H1 (cell line): ENCODE measurements at regions not wholly inside any gene's neighbourhood (a gene's known extent, or its start where the extent isn't known, plus 50 kb on each side); places are given as distances from the start of the nearest gene placed in this dataset.

ENCODE experiments used
- CTCF ChIA-PET: fragments of 300-600 bp; sonication (Branson Sonifier 250); formaldehyde crosslinking; loops from one replicate; lab custom pipeline; 2021; ENCODE audit not compliant: partially characterized antibody; lab: Charles Lee
- POLR2A ChIA-PET: fragments of 300-600 bp; sonication (Branson Sonifier 250); formaldehyde crosslinking; loops from one replicate; lab custom pipeline; 2021; ENCODE audit warnings: inconsistent platforms; ENCODE audit not compliant: partially characterized antibody; lab: Charles Lee
- DNase-seq, 2 experiments: peaks; one replicate each; pipeline versions ENCODE4 v3.0.0 to v3.0.0-alpha.2; 2010 to 2022; ENCODE audit warnings: low spot score in 2 of 2, low read depth in 1 of 2, mixed read lengths in 1 of 2
- FAIRE-seq: peaks from 2 replicates; lab custom pipeline; 2011; peaks lifted over from hg19 to GRCh38; lab: Jason Lieb, UNC
- H2AFZ ChIP-seq: 2 replicates; pipeline ENCODE4 v1.8.1; 2012; ENCODE audit warnings: low read length, inconsistent platforms
- H2AK5ac ChIP-seq: 2 replicates; pipeline ENCODE4 v1.6.1; 2013; ENCODE audit warnings: low read depth, low read length
- H2BK120ac ChIP-seq: replicated peaks from 2 replicates; pipeline ENCODE3; 2013; ENCODE audit warnings: low read depth, low read length, inconsistent platforms
- H2BK12ac ChIP-seq: 2 replicates; pipeline ENCODE4 v1.6.1; 2013; ENCODE audit warnings: low read depth, low read length
- H2BK15ac ChIP-seq: 2 replicates; pipeline ENCODE4 v1.6.1; 2013; ENCODE audit warnings: low read length
- H2BK20ac ChIP-seq: 2 replicates; pipeline ENCODE4 v1.6.1; 2013; ENCODE audit warnings: low read length
- H2BK5ac ChIP-seq: 2 replicates; pipeline ENCODE4 v1.6.1; 2013; ENCODE audit warnings: low read depth, low read length
- H3K14ac ChIP-seq: 2 replicates; pipeline ENCODE4 v1.6.1; 2013; ENCODE audit warnings: inconsistent platforms; ENCODE audit not compliant: insufficient read length
- H3K18ac ChIP-seq: 2 replicates; pipeline ENCODE4 v1.6.1; 2013; ENCODE audit warnings: low read length; ENCODE audit errors: extremely low read depth
- H3K23ac ChIP-seq: 2 replicates; pipeline ENCODE4 v1.6.1; 2013; ENCODE audit warnings: inconsistent platforms; ENCODE audit not compliant: insufficient read length
- H3K23me2 ChIP-seq: 2 replicates; pipeline ENCODE4 v1.6.1; 2013; ENCODE audit warnings: low read depth, low read length
- H3K27ac ChIP-seq: 2 replicates; pipeline ENCODE4 v1.6.1; 2011; ENCODE audit warnings: low read depth, low read length, inconsistent platforms
- H3K27me3 ChIP-seq, 4 experiments: replicated peaks in 1 of 4; 1 replicate in 1 of 4; 2 replicates in 3 of 4; pipeline versions ENCODE4 v1.6.1 to v1.8.1; 2011 to 2013; ENCODE audit warnings: low read length in 3 of 4, mild to moderate bottlenecking in 3 of 4, inconsistent platforms in 2 of 4, mixed read lengths in 2 of 4, moderate library complexity in 1 of 4; ENCODE audit not compliant: control insufficient read depth in 3 of 4, insufficient read depth in 3 of 4; ENCODE audit errors: extremely low read depth in 1 of 4
- H3K36me3 ChIP-seq, 4 experiments: 2 replicates each; pipeline versions ENCODE4 v1.6.1 to v1.8.1; 2011 to 2013; ENCODE audit warnings: mild to moderate bottlenecking in 4 of 4, low read length in 3 of 4, moderate library complexity in 2 of 4, control low read depth in 1 of 4, inconsistent platforms in 1 of 4; ENCODE audit not compliant: insufficient read depth in 4 of 4, control insufficient read depth in 2 of 4
- H3K4ac ChIP-seq: replicated peaks from 2 replicates; pipeline ENCODE3; 2013; ENCODE audit warnings: low read length, low read depth, mixed read lengths, inconsistent platforms; ENCODE audit not compliant: insufficient read length
- H3K4me1 ChIP-seq, 4 experiments: replicated peaks in 1 of 4; 1 replicate in 1 of 4; 2 replicates in 3 of 4; pipeline versions ENCODE4 v1.6.1 to v1.8.1; 2011 to 2013; ENCODE audit warnings: low read length in 3 of 4, inconsistent platforms in 2 of 4, mixed read lengths in 1 of 4; ENCODE audit not compliant: insufficient read depth in 4 of 4, control insufficient read depth in 3 of 4
- H3K4me2 ChIP-seq, 2 experiments: 2 replicates each; pipeline versions ENCODE4 v1.6.1 to v1.8.1; 2011 to 2013; ENCODE audit warnings: low read depth in 2 of 2, low read length in 2 of 2, control low read depth in 1 of 2, inconsistent platforms in 1 of 2, mild to moderate bottlenecking in 1 of 2; ENCODE audit not compliant: insufficient read depth in 1 of 2
- H3K4me3 ChIP-seq, 4 experiments: fragments of 200-600, 300-600 bp in 1 of 4; sonication (generic), shearing (Covaris generic), sonication (Bioruptor Twin) in 1 of 4; 2 replicates each; pipeline versions ENCODE4 v1.5.1 to v1.8.1; 2011 to 2016; ENCODE audit warnings: low read length in 4 of 4, low read depth in 3 of 4, control low read depth in 2 of 4, inconsistent platforms in 2 of 4, mild to moderate bottlenecking in 2 of 4, mixed read lengths in 1 of 4, moderate library complexity in 1 of 4; ENCODE audit not compliant: insufficient read depth in 2 of 4; ENCODE audit errors: extremely low read depth in 1 of 4
- H3K56ac ChIP-seq: replicated peaks from 2 replicates; pipeline ENCODE3; 2013; ENCODE audit warnings: low read depth, mild to moderate bottlenecking, mixed read lengths, low read length, inconsistent platforms; ENCODE audit not compliant: insufficient read length
- H3K79me1 ChIP-seq: 2 replicates; pipeline ENCODE4 v1.6.1; 2013; ENCODE audit warnings: low read depth, low read length, control low read depth
- H3K79me2 ChIP-seq, 2 experiments: 2 replicates each; pipeline versions ENCODE4 v1.6.1 to v1.8.1; 2012 to 2013; ENCODE audit warnings: low read length in 2 of 2, mild to moderate bottlenecking in 2 of 2, inconsistent platforms in 1 of 2; ENCODE audit not compliant: insufficient read depth in 2 of 2, control insufficient read depth in 1 of 2
- H3K9ac ChIP-seq, 4 experiments: replicated peaks in 1 of 4; 1 replicate in 1 of 4; 2 replicates in 3 of 4; pipeline versions ENCODE4 v1.6.1 to v1.8.1; 2011 to 2013; ENCODE audit warnings: low read depth in 3 of 4, low read length in 3 of 4, control low read depth in 2 of 4, mild to moderate bottlenecking in 2 of 4, moderate library complexity in 2 of 4, inconsistent platforms in 1 of 4; ENCODE audit errors: extremely low read depth in 1 of 4
- H3K9me3 ChIP-seq, 2 experiments: 2 replicates each; pipeline versions ENCODE4 v1.6.1 to v1.8.1; 2012 to 2013; ENCODE audit warnings: mild to moderate bottlenecking in 2 of 2, moderate library complexity in 2 of 2, control low read depth in 1 of 2, inconsistent platforms in 1 of 2, low read depth in 1 of 2, low read length in 1 of 2, mixed read lengths in 1 of 2; ENCODE audit not compliant: insufficient read depth in 2 of 2
- H4K20me1 ChIP-seq, 2 experiments: replicated peaks in 1 of 2; 2 replicates each; pipeline versions ENCODE3 to v1.8.1; 2011 to 2013; ENCODE audit warnings: inconsistent platforms in 2 of 2, low read length in 2 of 2, mild to moderate bottlenecking in 1 of 2; ENCODE audit not compliant: insufficient read depth in 2 of 2, control insufficient read depth in 1 of 2
- H4K5ac ChIP-seq: 2 replicates; pipeline ENCODE4 v1.6.1; 2013; ENCODE audit warnings: low read length, low read depth, mixed read lengths, inconsistent platforms; ENCODE audit not compliant: insufficient read length
- H4K8ac ChIP-seq: 2 replicates; pipeline ENCODE4 v1.8.0; 2013; ENCODE audit warnings: mild to moderate bottlenecking, moderate library complexity, low read length, inconsistent platforms; ENCODE audit not compliant: insufficient read depth; ENCODE audit errors: extremely low read depth
- H4K91ac ChIP-seq: replicated peaks from 2 replicates; pipeline ENCODE3; 2013; ENCODE audit warnings: low read length, mixed read lengths, inconsistent platforms; ENCODE audit not compliant: insufficient read length
- BRCA1 ChIP-seq: IDR thresholded peaks from 2 replicates; pipeline ENCODE4 v1.6.1; 2012; ENCODE audit warnings: low read depth, low read length, improper control_type of control experiment
- CBX8 ChIP-seq: fragments of 300-800, 300-1000 bp; sonication (generic); IDR thresholded peaks from 2 replicates; pipeline ENCODE4 v1.7.1; 2016; ENCODE audit warnings: low read depth, low read length, borderline replicate concordance
- CEBPB ChIP-seq: IDR thresholded peaks from 2 replicates; pipeline ENCODE4 v1.6.1; 2012; ENCODE audit warnings: low read depth, low read length
- EP300 ChIP-seq, 2 experiments: IDR thresholded peaks; 1 replicate in 1 of 2; 2 replicates in 1 of 2; pipeline ENCODE4 v1.6.1; 2011 to 2012; ENCODE audit warnings: low read depth in 2 of 2, low read length in 2 of 2, mild to moderate bottlenecking in 2 of 2, borderline replicate concordance in 1 of 2, inconsistent platforms in 1 of 2, moderate library complexity in 1 of 2
- GTF2F1 ChIP-seq: IDR thresholded peaks from 2 replicates; pipeline ENCODE4 v1.6.1; 2012; ENCODE audit warnings: low read depth, low read length, improper control_type of control experiment, borderline replicate concordance
- POLR2AphosphoS5 ChIP-seq: IDR thresholded peaks from 2 replicates; pipeline ENCODE4 v1.6.1; 2011; ENCODE audit warnings: low read depth, low read length
- RFX5 ChIP-seq: IDR thresholded peaks from 2 replicates; pipeline ENCODE4 v1.6.1; 2011; ENCODE audit warnings: low read depth, low read length, improper control_type of control experiment, borderline replicate concordance
- SIN3A ChIP-seq, 2 experiments: IDR thresholded peaks in 1 of 2; conservative IDR thresholded peaks in 1 of 2; 2 replicates each; pipeline ENCODE4 v1.6.1; 2011 to 2012; ENCODE audit warnings: low read length in 2 of 2, improper control_type of control experiment in 1 of 2, low read depth in 1 of 2, mild to moderate bottlenecking in 1 of 2
- SIRT6 ChIP-seq: IDR thresholded peaks from one replicate; pipeline ENCODE4 v1.7.1; 2012; ENCODE audit warnings: low read length, inconsistent platforms
- SIX5 ChIP-seq: IDR thresholded peaks from 2 replicates; pipeline ENCODE4 v1.6.1; 2011; ENCODE audit warnings: mild to moderate bottlenecking, low read depth, low read length
- SP4 ChIP-seq: IDR thresholded peaks from 2 replicates; pipeline ENCODE4 v1.6.1; 2012; ENCODE audit warnings: low read length, inconsistent platforms
- SRF ChIP-seq: IDR thresholded peaks from 2 replicates; pipeline ENCODE4 v1.6.1; 2011; ENCODE audit warnings: mild to moderate bottlenecking, low read depth, low read length, moderate library complexity
- SUZ12 ChIP-seq: fragments of 200-600 bp; sonication (generic); IDR thresholded peaks from 2 replicates; pipeline ENCODE4 v1.6.1; 2012; ENCODE audit warnings: mild to moderate bottlenecking, inconsistent platforms, low read length, moderate library complexity, mixed read lengths
- TEAD4 ChIP-seq: IDR thresholded peaks from 2 replicates; pipeline ENCODE4 v1.6.1; 2012; ENCODE audit warnings: low read depth, low read length, inconsistent platforms, mixed read lengths
- USF2 ChIP-seq: IDR thresholded peaks from 2 replicates; pipeline ENCODE4 v1.6.1; 2011; ENCODE audit warnings: low read length, improper control_type of control experiment
- WGBS, 2 experiments: shearing (Covaris generic) in 1 of 2; methylation state at CpG; one replicate each; pipeline versions ENCODE4 v1.1.6 to v1.1.7; 2013 to 2015; ENCODE audit warnings: low lambda C conversion rate in 2 of 2, mixed read lengths in 2 of 2, inconsistent platforms in 1 of 2, low coverage in 1 of 2, missing lambda C conversion rate in 1 of 2; ENCODE audit not compliant: insufficient replicate concordance in 2 of 2, insufficient coverage in 1 of 2, insufficient read length in 1 of 2; ENCODE audit errors: extremely low coverage in 1 of 2, missing lambda C conversion rate in 1 of 2; 5-methylcytosine and 5-hydroxymethylcytosine counted together

GRCh38 chr6:165762125-165762524 lies 99.1 kb upstream of the PDE10A start:
- Histone ChIP-seq H2BK5ac (no peak overlapping the region), H3K23me2 (no peaks in the 10 kb centered on the region), H2AFZ (no peak overlapping the region), H3K14ac (no peak overlapping the region), H3K4me2 (no peak overlapping the region), H3K56ac (no peak overlapping the region), H2BK120ac (no peak overlapping the region), H4K20me1 (no peaks in the 10 kb centered on the region), H2BK12ac (no peak overlapping the region), H3K27ac (no peak overlapping the region), H3K9me3 (no peaks in the 10 kb centered on the region), H3K4me3 (no peak overlapping the region), H3K4me1 (no peaks in the 10 kb centered on the region), H4K8ac (no peak overlapping the region), H4K91ac (no peak overlapping the region), H3K36me3 (no peaks in the 10 kb centered on the region), H2BK20ac (no peak overlapping the region), H4K5ac (no peak overlapping the region), H3K18ac (no peak overlapping the region), H3K23ac (no peak overlapping the region), H2AK5ac (no peak overlapping the region), H2BK15ac (no peak overlapping the region), H3K27me3 (no peaks in the 10 kb centered on the region), H3K79me2 (no peaks in the 10 kb centered on the region), H3K4ac (no peak overlapping the region), H3K79me1 (no peaks in the 10 kb centered on the region), H3K9ac (no peak overlapping the region)
- POLR2A ChIA-PET = no interaction called here
- CTCF ChIA-PET = interaction anchor here (0.8 kb wide), 1 partner anchor 32 kb away, joined by 4 read pairs; no protein-coding TSS in a partner anchor
- 88% methylated on average over 2 of the region's 2 CpGs; no CpG with 5 or more reads in 1 of the 2 experiments for WGBS, 2 experiments
- no peak for DNase-seq
- no peak for FAIRE-seq
- TF ChIP-seq SP4 (no peak), CEBPB (no peak), SRF (no peak), BRCA1 (no peak), SIN3A (conservative IDR thresholded peaks at IDR 0.05 in 1 of 2, IDR thresholded peaks at IDR 0.05 in 1 of 2; ENCODE audit: low read depth in 1 of 2, low read length in 2 of 2) (no peak), GTF2F1 (no peak), SIX5 (no peak), USF2 (no peak), SIRT6 (no peak), EP300 (IDR thresholded peaks at IDR 0.05; ENCODE audit: borderline replicate concordance in 1 of 2, low read depth in 2 of 2, low read length in 2 of 2) (no peak), RFX5 (no peak), POLR2AphosphoS5 (no peak), CBX8 (no peak), TEAD4 (no peak), SUZ12 (no peak)
